MM.1S (cell line): ENCODE measurements at regions not wholly inside any gene's neighbourhood (a gene's known extent, or its start where the extent isn't known, plus 50 kb on each side); places are given as distances from the start of the nearest gene placed in this dataset.

Experiments
- CTCF ChIP-seq: fragments of 300-600 bp; sonication (generic); IDR thresholded peaks from 2 replicates; pipeline ENCODE4 v1.5.1; 2016; ENCODE audit warnings: antibody characterized with exemption, low read length, mixed read lengths
- EZH2 ChIP-seq: fragments of 300-600 bp; sonication (generic); optimal IDR thresholded peaks from 2 replicates; pipeline ENCODE3; 2017; ENCODE audit warnings: low read depth, mild to moderate bottlenecking, antibody characterized with exemption, low read length, mixed read lengths
- EZH2phosphoT487 ChIP-seq: fragments of 300-600 bp; sonication (generic); IDR thresholded peaks from 2 replicates; pipeline ENCODE4 v1.6.1; 2018; ENCODE audit warnings: antibody characterized with exemption, low read length

- TF ChIP-seq EZH2phosphoT487 (no peak), CTCF (no peak), EZH2 (no peak)
These were observed 114.3 kb upstream of the F13A1 start for GRCh38 chr6:6434723-6435122.
